Right ventricle myocardium inferior (tissue), 1 donor: ENCODE measurements at regions not wholly inside any gene's neighbourhood (a gene's known extent, or its start where the extent isn't known, plus 50 kb on each side); places are given as distances from the start of the nearest gene placed in this dataset.

Experiments used
- ATAC-seq: fragments of 200-7000 bp; cut with Tn5 transposase; one replicate; pipeline ENCODE4 v1.9.1; 2020; ENCODE audit warnings: mild to moderate bottlenecking, moderate library complexity
- DNase-seq: peaks from one replicate; pipeline ENCODE4 v3.0.0; 2021; ENCODE audit errors: missing footprints
- intact Hi-C: fragments of 100-400 bp; cut with DNase I; formaldehyde crosslinking; loops from one replicate; pipeline ENCODE4 v1.11.0; 2022
- donor health status: DM: no; HTN: yes; CAD: no; lungs with severe emphysema.

DNA sequence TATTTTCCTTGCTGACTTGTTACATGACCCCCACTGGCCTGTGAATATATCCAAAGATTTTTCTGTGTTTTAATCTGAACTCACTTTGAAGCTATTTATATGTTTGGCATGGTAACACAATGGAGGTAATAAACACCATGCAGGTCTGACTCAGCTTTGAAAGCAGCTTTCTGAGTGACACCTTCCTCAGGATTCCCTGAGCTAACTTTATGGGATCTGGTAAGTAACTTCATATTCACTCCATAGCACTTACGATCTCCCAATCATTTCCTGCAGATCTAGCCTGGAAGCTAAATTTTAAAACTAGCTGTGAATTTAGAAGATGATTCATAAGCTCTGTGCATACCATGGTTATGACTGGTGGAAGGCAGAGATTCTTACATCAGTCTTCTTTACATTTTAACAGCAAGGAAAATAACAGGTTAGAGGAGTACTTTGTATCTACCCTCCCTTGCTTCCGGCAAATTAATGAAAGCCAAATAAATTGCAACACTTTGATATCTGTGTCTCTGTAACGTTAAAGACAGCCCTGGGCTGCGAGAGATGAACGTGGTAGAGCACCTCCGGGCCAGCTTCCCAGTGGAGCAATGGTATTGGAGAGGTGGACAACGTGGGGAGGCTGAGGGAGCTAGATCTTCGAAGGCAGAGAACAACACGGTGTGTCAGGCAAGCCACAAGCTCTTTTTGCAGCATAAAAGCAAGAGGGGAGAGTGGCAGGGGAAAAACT is 170.2 kb upstream of the KLF14 start:
- DNase-seq (no peak), ATAC-seq (peak; percentile 26)
- intact Hi-C loops = no loop called here

DNA sequence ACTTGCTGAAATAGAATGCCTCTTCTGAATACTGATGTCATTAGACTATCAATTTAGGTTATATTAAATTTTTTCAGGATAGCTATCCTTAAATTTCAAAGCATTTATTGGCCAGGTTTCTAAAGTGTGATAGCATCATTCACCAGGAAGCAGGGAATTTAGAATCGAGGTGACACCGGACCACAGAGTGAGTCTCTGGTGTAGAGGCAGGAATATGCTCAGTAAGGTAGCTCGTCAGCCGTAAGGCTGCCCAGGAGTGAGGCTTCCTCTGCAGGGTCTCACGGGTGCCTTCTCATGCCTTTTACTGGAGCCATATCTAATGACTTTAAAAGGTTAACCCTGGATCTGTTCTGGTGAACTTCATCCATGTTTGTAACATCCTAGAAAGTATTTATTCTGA is 170.8 kb upstream of the KLF14 start:
- ATAC-seq (no peak), DNase-seq (no peak)
- intact Hi-C loops = no loop called here

DNA sequence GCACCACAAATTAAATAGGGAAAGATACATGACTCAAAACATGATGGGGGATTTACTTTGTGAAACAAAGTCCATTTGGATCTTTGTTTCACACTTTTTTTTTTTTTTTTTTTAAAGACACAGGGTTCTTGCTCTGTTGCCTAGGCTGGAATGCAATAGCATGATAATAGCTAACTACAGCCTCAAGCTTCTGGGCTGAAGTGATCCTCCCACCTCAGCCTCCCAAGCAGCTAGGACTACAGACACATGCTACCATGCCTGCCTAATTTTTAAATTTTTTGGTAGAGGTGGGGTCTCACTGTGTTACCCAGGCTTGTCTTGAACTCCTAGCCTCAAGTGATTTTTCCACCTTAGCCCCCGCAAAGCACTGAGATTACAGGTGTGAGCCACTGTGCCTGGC is 172.6 kb upstream of the KLF14 start:
- intact Hi-C loops = no loop called here
- ATAC-seq = no peak
- no peak for DNase-seq

DNA sequence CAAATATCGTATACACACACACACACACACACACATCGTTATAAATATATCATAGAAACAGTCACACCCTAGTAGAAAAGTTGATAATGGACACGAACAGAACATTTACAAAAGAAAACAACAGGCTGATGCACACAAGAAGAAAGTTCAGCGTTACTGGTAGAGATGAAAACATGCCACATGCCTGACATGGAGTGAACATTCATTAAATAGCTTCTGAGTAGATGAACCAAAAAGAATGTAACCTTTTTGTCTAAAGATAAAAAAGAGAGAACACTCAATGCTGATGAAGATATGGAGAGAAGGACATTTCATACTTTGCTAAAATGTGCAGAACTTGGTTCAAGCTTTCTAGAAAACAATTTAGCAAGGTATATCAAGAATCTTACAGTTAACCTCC is 173.4 kb upstream of the KLF14 start:
- intact Hi-C loops = no loop called here
- no peak for DNase-seq
- no peak for ATAC-seq

DNA sequence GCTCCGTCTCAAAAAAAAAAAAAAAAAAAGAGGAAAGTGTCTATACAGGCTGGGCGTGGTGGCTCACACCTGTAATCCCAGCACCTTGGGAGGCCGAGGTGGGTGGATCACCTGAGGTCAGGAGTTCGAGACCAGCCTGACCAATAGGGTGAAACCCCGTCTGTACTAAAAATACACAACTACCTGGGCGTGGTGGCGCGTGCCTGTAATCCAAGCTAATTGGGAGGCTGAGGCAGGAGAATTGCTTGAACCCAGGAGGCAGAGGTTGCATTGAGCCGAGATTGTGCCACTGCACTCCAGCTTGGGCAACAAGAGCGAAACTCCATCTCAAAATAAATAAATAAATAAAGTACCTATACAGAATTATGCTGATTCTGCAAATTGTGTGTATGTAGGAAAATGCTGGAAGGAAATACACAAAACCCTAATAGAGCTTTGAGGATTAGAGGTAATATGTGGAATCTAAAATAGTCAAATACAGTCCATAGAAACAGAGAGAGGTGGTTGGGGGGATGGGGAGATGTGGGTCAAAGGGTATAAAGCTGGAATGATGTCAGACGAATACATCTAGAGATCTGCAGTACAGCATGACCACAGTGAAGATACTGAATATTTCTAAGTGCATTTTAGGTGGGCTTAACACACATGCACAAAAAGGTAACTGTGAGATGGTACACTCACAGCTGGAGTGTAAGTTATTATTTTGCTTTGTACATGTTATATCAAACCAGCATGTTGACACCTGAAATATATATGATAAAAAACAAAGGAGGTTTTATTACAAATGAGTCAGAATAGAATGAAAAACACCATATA is 174.5 kb upstream of the KLF14 start:
- DNase-seq (no peak), ATAC-seq (no peak)
- intact Hi-C loops = no loop called here

DNA sequence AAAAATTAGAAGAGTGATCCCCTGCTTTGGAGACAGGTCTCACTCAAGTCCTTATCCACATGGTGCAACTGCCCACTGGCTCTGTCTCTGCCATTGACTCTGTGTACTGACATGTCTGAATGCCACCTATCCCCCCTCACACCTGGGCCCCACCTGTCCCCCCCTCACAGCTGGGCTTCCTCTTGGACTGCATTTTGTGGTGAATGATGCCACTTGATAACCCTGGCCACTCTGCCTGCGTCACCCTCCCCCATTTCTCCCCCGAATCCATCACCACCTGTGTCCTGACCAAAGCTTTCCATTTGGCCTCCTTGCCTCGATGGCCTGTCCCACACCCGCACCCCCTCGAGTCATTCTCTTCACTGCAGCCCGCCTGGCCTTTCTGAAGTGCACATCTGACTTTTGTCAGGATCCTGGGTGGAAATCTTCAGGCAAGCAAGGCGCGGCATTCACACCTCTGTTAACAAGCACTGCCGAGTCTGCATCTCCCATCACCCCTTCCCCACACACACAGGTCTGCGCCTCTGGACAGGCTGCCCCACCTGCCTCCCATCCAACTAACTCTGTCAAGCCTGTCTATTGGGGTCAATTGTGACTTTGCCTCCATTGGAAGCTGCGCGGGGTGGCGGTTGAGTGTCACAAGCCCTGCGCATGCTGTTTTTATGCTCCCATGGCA is 175.3 kb upstream of the KLF14 start:
- peak; percentile 54 for DNase-seq
- intact Hi-C loops = no loop called here
- no peak for ATAC-seq

DNA sequence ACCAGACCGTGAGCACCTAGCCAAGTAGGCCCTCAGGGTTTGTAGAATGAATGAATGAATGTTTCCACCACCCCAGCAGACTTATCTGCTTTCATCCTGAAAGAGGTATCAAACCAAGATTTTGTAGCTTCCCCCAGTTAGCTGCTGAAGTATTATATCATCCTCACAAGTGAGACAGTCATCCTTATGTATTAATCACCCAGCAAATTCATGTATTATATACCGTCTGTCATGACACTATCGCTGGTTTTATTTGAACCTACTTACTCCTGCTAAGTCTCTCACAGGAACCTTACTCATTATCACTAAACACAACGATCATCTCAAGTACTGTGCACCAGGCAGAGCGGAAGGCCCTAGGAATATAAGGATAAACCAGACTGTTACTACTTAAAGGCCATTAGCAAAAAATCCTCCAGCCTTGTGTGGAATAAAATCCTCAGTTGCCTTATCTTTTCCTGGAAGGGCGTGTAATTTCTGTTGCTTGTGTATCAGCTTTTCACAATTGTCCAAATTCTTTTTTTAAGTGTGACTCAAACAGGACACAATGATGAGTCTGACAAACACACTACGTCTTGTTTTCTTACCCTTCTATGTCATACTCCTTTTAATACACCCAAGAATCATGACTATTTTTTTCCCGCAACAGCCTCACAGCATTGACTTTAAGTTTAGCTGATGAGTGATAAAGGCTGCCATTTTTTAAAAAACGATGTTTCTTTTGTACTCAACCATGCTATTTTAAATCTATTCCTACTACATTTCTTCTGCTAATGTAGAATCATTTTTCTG is 176.1 kb upstream of the KLF14 start:
- DNase-seq (no peak), ATAC-seq (no peak)
- intact Hi-C loops = no loop called here

DNA sequence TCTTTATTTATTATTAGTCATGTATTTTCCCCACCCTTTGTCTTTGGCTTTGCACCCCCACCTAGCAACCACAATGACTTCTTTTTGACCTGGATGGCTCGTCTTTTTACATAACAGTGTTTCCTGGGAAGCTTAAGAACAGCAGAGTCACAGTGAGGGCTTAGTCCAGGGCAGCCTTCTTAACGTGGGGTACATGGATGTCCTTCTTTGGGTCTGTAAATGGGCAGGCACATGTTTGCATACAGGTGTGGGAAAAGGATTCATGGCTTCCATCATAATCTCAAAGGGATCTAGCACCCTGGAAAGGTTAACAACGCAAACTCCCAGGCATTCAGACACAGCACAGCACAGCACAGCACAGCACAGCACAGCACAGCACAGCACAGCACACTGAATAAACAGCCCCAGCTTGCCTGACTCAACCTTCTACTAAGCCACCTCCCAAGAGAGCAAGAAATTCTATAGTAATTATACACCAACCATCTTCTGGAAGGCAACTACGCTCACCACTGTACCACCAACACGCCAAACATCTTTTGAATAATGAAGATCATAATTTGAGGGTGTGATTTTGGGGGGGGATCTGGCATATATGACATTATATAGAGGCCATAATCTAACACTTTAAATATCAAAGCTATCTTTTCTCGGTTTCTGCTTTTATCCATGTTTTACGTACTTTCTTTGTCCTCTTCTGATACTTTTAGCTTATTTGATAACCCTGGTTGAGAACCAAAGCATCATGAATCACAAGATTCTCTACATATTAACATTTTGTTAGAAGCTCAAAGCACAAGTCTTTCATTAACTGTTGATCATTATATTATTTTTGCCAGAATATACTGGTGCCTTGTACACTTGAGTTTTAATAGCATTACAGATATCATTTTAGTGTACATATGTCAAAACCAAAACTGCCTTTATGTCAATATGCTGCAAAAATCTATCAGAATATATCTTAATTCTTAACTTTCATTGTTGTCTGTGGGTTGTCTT is 177.2 kb upstream of the KLF14 start:
- intact Hi-C loops = no loop called here
- ATAC-seq (no peak), DNase-seq (no peak)

DNA sequence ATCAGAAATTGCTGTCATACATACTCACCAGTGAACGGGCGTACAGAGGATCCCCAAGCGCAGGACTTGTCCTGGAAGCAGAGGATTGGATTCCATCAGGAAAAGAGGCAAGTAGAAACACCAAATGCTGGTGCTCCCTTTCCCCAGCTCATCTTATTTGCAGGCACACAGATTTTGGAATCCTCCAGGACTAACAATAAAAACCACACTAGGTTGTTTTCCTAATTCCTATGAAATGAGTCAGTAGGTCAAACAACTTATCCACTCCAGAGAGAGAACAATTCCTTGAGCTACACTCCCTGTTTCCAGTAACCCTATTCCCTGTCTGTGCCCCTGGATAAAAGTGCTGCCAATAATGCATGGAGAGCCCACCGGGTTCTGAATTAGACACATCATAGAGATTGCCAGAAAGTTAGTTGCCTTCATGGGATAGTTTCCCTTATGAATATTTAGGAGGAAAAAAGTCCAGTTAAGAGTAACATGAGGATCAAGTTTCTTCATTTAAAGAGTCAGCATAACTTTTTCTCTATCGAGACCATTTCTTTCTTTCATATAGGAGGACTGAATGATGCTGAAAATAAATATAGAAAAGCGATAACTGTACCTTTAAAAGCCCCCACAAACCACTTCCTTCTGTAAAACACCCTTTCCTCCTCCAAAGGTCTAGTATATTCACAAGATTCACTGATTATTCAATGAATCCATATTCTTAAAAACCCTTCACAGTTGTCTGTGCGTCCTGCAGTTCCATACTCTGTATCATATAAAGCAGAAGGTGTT is 178.3 kb upstream of the KLF14 start:
- no peak for ATAC-seq
- DNase-seq = no peak
- intact Hi-C loops = no loop called here

DNA sequence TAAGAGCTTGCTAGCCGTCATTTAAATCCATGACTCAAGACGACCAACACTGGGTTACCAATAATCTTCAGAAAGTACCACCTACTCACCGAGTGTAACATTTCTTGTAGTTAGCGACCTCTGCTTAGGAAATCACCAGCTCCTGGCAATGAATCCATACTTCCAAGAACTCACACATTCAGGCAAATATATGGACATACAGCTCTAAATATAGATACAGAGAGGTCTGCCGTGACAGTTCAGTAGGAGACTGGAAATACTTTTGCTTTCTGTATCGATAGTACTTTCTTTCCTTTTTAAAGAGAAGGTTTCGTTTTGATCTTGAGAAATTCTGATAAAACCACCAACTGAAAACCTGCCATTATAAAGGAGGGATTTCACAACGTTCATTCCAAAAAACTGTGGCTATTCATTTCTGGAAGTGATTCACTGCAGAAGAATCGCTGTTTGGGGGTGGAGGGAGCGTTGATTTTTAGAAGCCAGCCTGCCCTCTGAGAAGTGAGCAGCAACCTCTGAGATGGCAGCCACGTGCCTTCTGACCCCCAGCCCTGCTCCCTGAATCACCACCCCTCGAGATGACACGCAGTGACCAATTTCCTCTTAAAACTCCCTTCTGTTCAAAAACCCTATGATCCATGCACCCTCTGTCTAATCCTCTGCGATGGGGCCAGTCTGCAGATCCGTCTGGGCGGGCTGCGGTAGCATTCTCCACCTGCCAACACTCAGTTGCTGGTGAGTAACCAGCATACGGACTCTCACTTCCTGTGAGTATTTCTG is 179.0 kb upstream of the KLF14 start:
- intact Hi-C loops = no loop called here
- ATAC-seq = peak; percentile 69
- DNase-seq = peak; percentile 74

DNA sequence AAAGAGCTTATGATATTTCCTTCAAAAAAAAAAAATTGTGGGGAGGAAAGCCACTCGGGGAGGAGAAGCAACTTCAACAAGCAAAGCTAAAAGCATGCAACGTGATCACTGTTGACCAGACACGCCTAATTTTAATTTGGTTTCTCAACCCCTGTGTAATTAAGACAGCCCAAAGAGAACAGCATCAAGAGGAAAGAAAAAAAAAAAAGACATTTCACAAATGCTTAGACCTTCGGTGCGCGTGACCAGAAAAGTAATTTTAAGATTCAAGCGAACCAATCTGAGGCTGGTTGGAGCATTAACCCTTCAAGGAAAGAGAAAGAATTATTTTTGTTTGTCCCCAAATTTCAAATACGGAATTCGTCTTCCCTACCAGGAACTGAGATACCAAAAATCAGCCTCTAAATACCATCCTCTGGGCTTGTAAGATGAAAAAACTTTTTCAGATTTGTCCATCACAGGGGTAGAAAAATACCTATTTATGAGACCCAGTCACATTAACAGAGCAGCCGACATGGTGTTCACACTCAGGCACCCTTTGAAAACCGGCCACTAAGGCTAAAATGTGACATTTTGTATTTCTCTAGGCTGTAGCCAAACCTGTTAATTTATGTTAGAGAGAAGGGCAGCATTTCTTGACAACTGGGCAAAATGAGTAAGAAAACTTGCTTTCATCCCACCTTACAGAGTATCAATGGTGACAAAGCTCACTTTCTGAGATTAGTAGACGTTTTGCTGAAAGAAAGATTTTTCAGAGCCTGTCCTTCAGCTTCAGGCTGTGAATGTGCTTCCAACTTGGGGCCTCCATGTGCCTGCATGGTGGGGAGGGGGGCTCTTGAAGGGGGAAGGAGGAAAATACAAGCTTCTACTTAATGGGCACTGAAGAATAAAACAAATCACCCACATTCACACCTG is 179.9 kb upstream of the KLF14 start:
- DNase-seq (no peak), ATAC-seq (no peak)

DNA sequence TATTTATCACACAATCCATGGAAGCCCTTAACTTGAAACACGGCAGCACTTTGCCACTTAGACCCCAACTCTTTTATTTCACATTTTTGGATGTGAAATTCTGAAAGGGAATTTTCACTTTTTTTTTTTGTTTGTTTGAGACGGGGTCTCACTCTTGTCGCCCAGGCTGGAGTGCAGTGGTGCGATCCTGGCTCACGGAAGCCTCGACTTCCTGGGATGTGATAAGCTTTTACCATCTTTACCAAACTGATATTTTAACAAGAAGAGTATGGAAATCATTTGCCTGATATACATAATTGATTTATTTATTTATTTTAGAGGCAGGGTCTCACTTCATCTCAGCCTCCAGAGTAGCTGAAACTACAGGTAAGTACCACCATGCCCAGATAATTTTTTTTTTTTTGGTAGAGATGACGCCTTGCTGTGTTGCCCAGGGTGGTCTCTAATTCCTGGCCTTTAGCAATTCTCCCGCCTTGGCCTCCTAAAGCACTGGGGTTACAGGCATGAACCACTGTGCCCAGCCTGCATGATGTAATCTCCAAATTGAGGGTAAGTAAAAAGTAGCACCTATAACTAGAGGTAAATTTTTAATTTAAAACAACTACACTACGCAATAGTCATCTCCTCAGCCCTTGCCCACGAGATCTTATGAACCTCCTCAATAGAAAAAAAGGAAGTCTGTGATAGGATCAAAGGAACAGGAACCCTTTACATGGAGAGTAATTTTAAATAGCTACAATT is 180.7 kb upstream of the KLF14 start:
- intact Hi-C loops = no loop called here
- DNase-seq = no peak
- ATAC-seq = no peak

More for the DNA sequence above, 179.9 kb upstream of the KLF14 start:
- intact Hi-C loops = no loop called here

DNA sequence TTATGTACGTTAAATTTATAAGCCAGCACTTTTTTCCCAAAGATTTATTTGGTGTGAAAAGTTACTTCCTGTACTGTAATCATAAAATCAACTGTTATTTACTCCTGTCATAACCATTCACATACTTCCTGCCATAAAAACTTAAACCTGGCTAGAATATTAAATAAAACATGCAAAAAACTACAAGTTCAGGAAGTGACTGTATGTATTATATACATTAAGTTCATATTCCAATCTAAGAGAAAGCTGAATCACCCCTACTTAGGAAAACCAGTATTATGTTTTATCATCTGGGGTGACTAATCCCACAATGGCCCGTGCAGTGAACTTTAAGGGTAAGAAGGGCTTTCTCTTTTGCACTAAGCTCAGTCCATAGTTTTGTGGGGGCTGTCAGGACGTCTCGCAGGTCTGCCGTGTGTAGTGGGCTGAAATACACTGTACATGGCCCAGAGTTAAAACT is 183.7 kb upstream of the KLF14 start:
- ATAC-seq = no peak
- intact Hi-C loops = no loop called here
- DNase-seq = no peak

DNA sequence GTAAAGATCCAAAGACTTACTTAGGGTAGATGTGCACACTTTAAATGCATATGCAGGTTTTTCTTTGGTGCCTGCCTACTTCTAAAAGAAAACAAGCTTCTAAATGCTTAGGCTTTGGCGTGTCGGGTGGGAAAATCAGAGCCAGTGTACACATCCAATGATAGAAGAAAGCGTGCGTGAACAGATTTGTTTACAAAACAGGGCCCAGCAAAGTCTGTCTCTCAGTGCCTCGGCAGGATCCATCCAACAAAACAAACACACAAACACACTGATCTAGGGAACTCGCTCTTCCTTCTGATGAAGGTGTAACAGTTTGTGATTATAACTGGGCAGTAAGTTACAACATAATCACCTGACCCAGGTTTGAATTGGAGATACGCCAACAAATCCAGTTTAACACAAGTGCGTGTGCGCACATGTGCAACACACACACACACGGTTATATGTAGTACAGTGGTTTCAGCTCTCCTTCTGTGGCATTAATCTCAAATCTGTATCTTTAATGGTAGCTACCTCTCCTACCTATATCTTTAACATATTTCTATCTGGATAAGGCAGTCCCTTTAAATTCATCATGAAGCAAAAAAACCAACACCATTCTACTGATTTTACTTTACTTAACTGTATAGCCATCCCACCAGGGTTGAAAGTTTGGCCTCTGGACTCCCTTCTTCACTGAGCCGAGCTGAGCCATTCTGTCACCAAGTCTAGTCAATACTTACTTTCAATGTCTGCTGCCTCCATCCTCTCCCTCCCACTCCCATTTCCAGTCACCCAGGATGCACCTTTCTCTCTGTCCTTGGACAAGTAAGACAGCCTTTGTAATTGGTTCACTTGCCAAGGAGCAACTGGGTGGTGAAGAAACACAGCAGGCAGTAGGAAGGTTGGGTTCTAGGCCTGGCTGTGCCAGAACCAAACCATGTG is 184.4 kb upstream of the KLF14 start:
- DNase-seq (no peak), ATAC-seq (no peak)
- intact Hi-C loops = no loop called here
